Fibroblast of skin of right biceps (primary cell): ENCODE measurements at regions not wholly inside any gene's neighbourhood (a gene's known extent, or its start where the extent isn't known, plus 50 kb on each side); places are given as distances from the start of the nearest gene placed in this dataset.
A peak's percentile ranks its signal among the peaks of the same experiment; 100 is the strongest.

Source experiments
- DNase-seq: peaks from one replicate; pipeline ENCODE4 v3.0.0-alpha.2; 2013

GRCh38 chr2:106041150-106041549 is 153.0 kb downstream of the UXS1 start:
- DNase-seq: no peak

- DNase-seq: no peak
These were observed 154.3 kb downstream of the UXS1 start for GRCh38 chr2:106039634-106040315.

- DNase-seq: no peak
These were observed 155.3 kb downstream of the UXS1 start for GRCh38 chr2:106038601-106039375.

GRCh38 chr2:106037932-106038331 is 156.2 kb downstream of the UXS1 start:
- no peak for DNase-seq

- DNase-seq: no peak
These were observed 156.8 kb downstream of the UXS1 start for GRCh38 chr2:106037262-106037661.

GRCh38 chr2:106034325-106034724 is 159.8 kb downstream of the UXS1 start:
- no peak for DNase-seq

GRCh38 chr2:106032676-106033075 is 161.4 kb downstream of the UXS1 start:
- DNase-seq: no peak

GRCh38 chr2:106030287-106031268 is 163.5 kb downstream of the UXS1 start:
- peak; percentile 95 for DNase-seq

GRCh38 chr2:106028192-106028591 is 165.9 kb downstream of the UXS1 start:
- DNase-seq: no peak

GRCh38 chr2:106026271-106027190 is 167.6 kb downstream of the UXS1 start:
- DNase-seq: no peak

GRCh38 chr2:106025796-106026195 is 168.3 kb downstream of the UXS1 start:
- no peak for DNase-seq

- no peak for DNase-seq
These were observed 172.5 kb downstream of the UXS1 start for GRCh38 chr2:106021662-106022028.

- DNase-seq: no peak
These were observed 173.1 kb downstream of the UXS1 start for GRCh38 chr2:106020821-106021661.

- DNase-seq: peak; percentile 21
These were observed 174.1 kb downstream of the UXS1 start for GRCh38 chr2:106020032-106020431.

GRCh38 chr2:106018141-106018540 is 176.0 kb downstream of the UXS1 start:
- no peak for DNase-seq

- DNase-seq: no peak
These were observed 181.3 kb downstream of the UXS1 start for GRCh38 chr2:106012591-106013347.

- no peak for DNase-seq
These were observed 182.0 kb downstream of the UXS1 start for GRCh38 chr2:106012001-106012590.

GRCh38 chr2:106011380-106011779 is 182.7 kb downstream of the UXS1 start:
- DNase-seq: no peak

- DNase-seq: no peak
These were observed 183.2 kb downstream of the UXS1 start for GRCh38 chr2:106010818-106011355.

- DNase-seq: no peak
These were observed 185.0 kb downstream of the UXS1 start for GRCh38 chr2:106009096-106009495.
